CD1c-positive myeloid dendritic cell (primary cell): ENCODE measurements at regions not wholly inside any gene's neighbourhood (a gene's known extent, or its start where the extent isn't known, plus 50 kb on each side); places are given as distances from the start of the nearest gene placed in this dataset.

Source experiments
- DNase-seq: peaks from one replicate; pipeline ENCODE4 v3.0.0-alpha.2; 2016; ENCODE audit errors: extremely low spot score

GRCh38 chr10:120369856-120370276 is 87.2 kb upstream of the PLPP4 start:
- DNase-seq, result no peak

GRCh38 chr10:120371856-120372255 is 85.2 kb upstream of the PLPP4 start:
- no peak for DNase-seq

- no peak for DNase-seq
These were observed 84.1 kb upstream of the PLPP4 start for GRCh38 chr10:120372917-120373316.

GRCh38 chr10:120375666-120376065 is 81.4 kb upstream of the PLPP4 start:
- no peak for DNase-seq

GRCh38 chr10:120381931-120382330 is 75.1 kb upstream of the PLPP4 start:
- no peak for DNase-seq

- no peak for DNase-seq
These were observed 74.7 kb upstream of the PLPP4 start for GRCh38 chr10:120382360-120382759.

GRCh38 chr10:120385992-120386391 is 71.0 kb upstream of the PLPP4 start:
- no peak for DNase-seq

GRCh38 chr10:120386896-120387295 is 70.1 kb upstream of the PLPP4 start:
- DNase-seq, result no peak

- no peak for DNase-seq
These were observed 69.7 kb upstream of the PLPP4 start for GRCh38 chr10:120387326-120387725.

- DNase-seq, result no peak
These were observed 64.8 kb upstream of the PLPP4 start for GRCh38 chr10:120392245-120392644.

- no peak for DNase-seq
These were observed 64.4 kb upstream of the PLPP4 start for GRCh38 chr10:120392671-120393079.

GRCh38 chr10:120394446-120394845 is 62.6 kb upstream of the PLPP4 start:
- DNase-seq, result no peak

GRCh38 chr10:120396228-120396627 is 60.8 kb upstream of the PLPP4 start:
- DNase-seq, result no peak

- no peak for DNase-seq
These were observed 58.8 kb upstream of the PLPP4 start for GRCh38 chr10:120398180-120398579.

- no peak for DNase-seq
These were observed 56.4 kb upstream of the PLPP4 start for GRCh38 chr10:120400601-120401000.

GRCh38 chr10:120402147-120402766 is 54.8 kb upstream of the PLPP4 start:
- DNase-seq, result no peak

GRCh38 chr10:120403109-120403508 is 53.9 kb upstream of the PLPP4 start:
- DNase-seq, result no peak

- DNase-seq, result no peak
These were observed 50.7 kb upstream of the PLPP4 start for GRCh38 chr10:120406376-120406775.
